Keratinocyte (primary cell): ENCODE measurements at regions not wholly inside any gene's neighbourhood (a gene's known extent, or its start where the extent isn't known, plus 50 kb on each side); places are given as distances from the start of the nearest gene placed in this dataset.

ENCODE experiments used
- DNase-seq: peaks from one replicate; pipeline ENCODE4 v3.0.0-alpha.2; 2011; ENCODE audit warnings: low read depth, missing footprints, low spot score
- FAIRE-seq: peaks from 2 replicates; lab custom pipeline; 2011; peaks lifted over from hg19 to GRCh38; lab: Jason Lieb, UNC
- H2AFZ ChIP-seq: 2 replicates; pipeline ENCODE4 v1.6.0; 2012; ENCODE audit warnings: low read length, control low read depth, inconsistent platforms; ENCODE audit not compliant: control insufficient read depth
- H3K27ac ChIP-seq: 2 replicates; pipeline ENCODE4 v1.5.1; 2011; ENCODE audit warnings: low read length; ENCODE audit not compliant: control insufficient read depth, insufficient read depth
- H3K27me3 ChIP-seq: 3 replicates; pipeline ENCODE4 v1.6.0; 2011; ENCODE audit warnings: low read length; ENCODE audit not compliant: control insufficient read depth, insufficient read depth; ENCODE audit errors: extremely low read depth
- H3K36me3 ChIP-seq, 2 experiments: 2 replicates in 1 of 2; 3 replicates in 1 of 2; pipeline ENCODE4 v1.5.1; 2011; ENCODE audit warnings: low read length in 2 of 2, mild to moderate bottlenecking in 1 of 2; ENCODE audit not compliant: control insufficient read depth in 2 of 2, insufficient read depth in 2 of 2; ENCODE audit errors: extremely low read depth in 1 of 2
- H3K4me1 ChIP-seq: 3 replicates; pipeline ENCODE4 v1.5.1; 2011; ENCODE audit warnings: low read length; ENCODE audit not compliant: control insufficient read depth, insufficient read depth; ENCODE audit errors: extremely low read depth
- H3K4me2 ChIP-seq: 3 replicates; pipeline ENCODE4 v1.6.0; 2011; ENCODE audit warnings: low read depth, low read length; ENCODE audit not compliant: control insufficient read depth, insufficient read depth; ENCODE audit errors: extremely low read depth
- H3K4me3 ChIP-seq, 3 experiments: fragments of 200-600 bp in 1 of 3; sonication (generic) in 1 of 3; 2 replicates in 2 of 3; 3 replicates in 1 of 3; pipeline ENCODE4 v1.5.1; 2011 to 2016; ENCODE audit warnings: low read length in 3 of 3, mild to moderate bottlenecking in 3 of 3, control low read depth in 2 of 3, inconsistent platforms in 1 of 3, low read depth in 1 of 3, mixed read lengths in 1 of 3, mixed run types in 1 of 3, moderate library complexity in 1 of 3; ENCODE audit not compliant: control insufficient read depth in 2 of 3, insufficient read depth in 2 of 3; ENCODE audit errors: extremely low read depth in 1 of 3
- H3K79me2 ChIP-seq: 2 replicates; pipeline ENCODE4 v1.6.0; 2012; ENCODE audit warnings: low read length; ENCODE audit not compliant: control insufficient read depth, insufficient read depth
- H3K9ac ChIP-seq: 3 replicates; pipeline ENCODE4 v1.6.0; 2011; ENCODE audit warnings: low read length; ENCODE audit not compliant: control insufficient read depth, insufficient read depth; ENCODE audit errors: extremely low read depth
- H3K9me1 ChIP-seq: 3 replicates; pipeline ENCODE4 v1.6.0; 2011; ENCODE audit warnings: low read length; ENCODE audit not compliant: control insufficient read depth, insufficient read depth; ENCODE audit errors: extremely low read depth
- H3K9me3 ChIP-seq: 2 replicates; pipeline ENCODE4 v1.5.1; 2012; ENCODE audit warnings: low read depth, low read length; ENCODE audit not compliant: control insufficient read depth
- H4K20me1 ChIP-seq: 3 replicates; pipeline ENCODE4 v1.6.0; 2011; ENCODE audit warnings: low read length; ENCODE audit not compliant: control insufficient read depth, insufficient read depth; ENCODE audit errors: extremely low read depth
- EZH2 ChIP-seq: IDR thresholded peaks from one replicate; pipeline ENCODE4 v1.6.1; 2012; ENCODE audit warnings: inconsistent platforms, mild to moderate bottlenecking, low read length, moderate library complexity
- dilution Hi-C: fragments of 300-500 bp; cut with MboI; formaldehyde crosslinking; loops from one replicate; pipeline ENCODE4 v1.7.0; 2020; ENCODE audit warnings: low sequenced_read_pairs; ENCODE audit not compliant: extremely low pct_ligation_motif_present
- TF ChIP-seq, protein P1 (sequence below), 3 experiments: IDR thresholded peaks in 1 of 3; conservative IDR thresholded peaks in 1 of 3; optimal IDR thresholded peaks in 1 of 3; 2 replicates in 2 of 3; 3 replicates in 1 of 3; pipeline versions ENCODE3 to v1.5.1; 2011; ENCODE audit warnings: low read length in 3 of 3, mild to moderate bottlenecking in 3 of 3, moderate library complexity in 2 of 3, control low read depth in 1 of 3, inconsistent platforms in 1 of 3; ENCODE audit not compliant: insufficient read depth in 2 of 3; ENCODE audit errors: extremely low read depth in 1 of 3

GRCh38 chr22:47710135-47710534 lies 947.7 kb downstream of the TBC1D22A start:
- Histone ChIP-seq H4K20me1 (no peaks in the 10 kb centered on the region), H3K36me3 (peaks cover 0 to 16% of the 10 kb centered on the region in 2 experiments), H3K27ac (no peak overlapping the region), H2AFZ (no peak overlapping the region), H3K4me3 (no peak overlapping the region), H3K27me3 (no peaks in the 10 kb centered on the region), H3K9me3 (no peaks in the 10 kb centered on the region), H3K9ac (no peak overlapping the region), H3K4me1 (no peaks in the 10 kb centered on the region), H3K9me1 (no peaks in the 10 kb centered on the region), H3K79me2 (no peaks in the 10 kb centered on the region), H3K4me2 (no peak overlapping the region)
- DNase-seq (no peak), FAIRE-seq (no peak)
- dilution Hi-C loops: no loop called here
- TF ChIP-seq, protein P1, sequence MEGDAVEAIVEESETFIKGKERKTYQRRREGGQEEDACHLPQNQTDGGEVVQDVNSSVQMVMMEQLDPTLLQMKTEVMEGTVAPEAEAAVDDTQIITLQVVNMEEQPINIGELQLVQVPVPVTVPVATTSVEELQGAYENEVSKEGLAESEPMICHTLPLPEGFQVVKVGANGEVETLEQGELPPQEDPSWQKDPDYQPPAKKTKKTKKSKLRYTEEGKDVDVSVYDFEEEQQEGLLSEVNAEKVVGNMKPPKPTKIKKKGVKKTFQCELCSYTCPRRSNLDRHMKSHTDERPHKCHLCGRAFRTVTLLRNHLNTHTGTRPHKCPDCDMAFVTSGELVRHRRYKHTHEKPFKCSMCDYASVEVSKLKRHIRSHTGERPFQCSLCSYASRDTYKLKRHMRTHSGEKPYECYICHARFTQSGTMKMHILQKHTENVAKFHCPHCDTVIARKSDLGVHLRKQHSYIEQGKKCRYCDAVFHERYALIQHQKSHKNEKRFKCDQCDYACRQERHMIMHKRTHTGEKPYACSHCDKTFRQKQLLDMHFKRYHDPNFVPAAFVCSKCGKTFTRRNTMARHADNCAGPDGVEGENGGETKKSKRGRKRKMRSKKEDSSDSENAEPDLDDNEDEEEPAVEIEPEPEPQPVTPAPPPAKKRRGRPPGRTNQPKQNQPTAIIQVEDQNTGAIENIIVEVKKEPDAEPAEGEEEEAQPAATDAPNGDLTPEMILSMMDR (optimal IDR thresholded peaks at IDR 0.05 in 1 of 3, IDR thresholded peaks at IDR 0.05 in 1 of 3, conservative IDR thresholded peaks at IDR 0.05 in 1 of 3; ENCODE audit: extremely low read depth in 1 of 3, insufficient read depth in 2 of 3, low read length in 3 of 3): no peak
- no peak for TF ChIP-seq EZH2

DNA sequence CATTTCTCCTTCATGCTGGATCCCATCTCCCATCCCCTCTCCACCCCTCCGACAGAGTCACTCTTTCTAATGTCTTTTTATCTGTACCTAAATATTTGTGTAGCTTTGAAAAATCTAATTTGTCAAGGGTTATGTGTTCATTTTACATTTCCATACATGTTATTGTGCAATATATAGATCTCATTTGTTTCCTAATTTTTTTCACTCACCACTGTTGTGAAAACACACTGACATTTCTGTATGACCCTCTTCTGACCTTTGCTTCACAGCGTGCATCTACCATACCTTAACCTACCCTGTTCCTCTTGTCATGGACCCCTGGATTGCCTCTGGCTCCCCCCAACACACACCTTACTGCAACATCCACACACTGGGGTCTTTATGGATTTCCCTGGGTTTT lies 942.9 kb downstream of the TBC1D22A start:
- no peaks in the 10 kb centered on the region for H3K79me2 ChIP-seq
- no peaks in the 10 kb centered on the region for H3K9me1 ChIP-seq
- no peaks in the 10 kb centered on the region for H3K9me3 ChIP-seq
- dilution Hi-C loops: no loop called here
- H3K4me1 ChIP-seq: no peaks in the 10 kb centered on the region
- H3K9ac ChIP-seq: no peak overlapping the region
- DNase-seq: no peak
- TF ChIP-seq, protein P1 (optimal IDR thresholded peaks at IDR 0.05 in 1 of 3, IDR thresholded peaks at IDR 0.05 in 1 of 3, conservative IDR thresholded peaks at IDR 0.05 in 1 of 3; ENCODE audit: extremely low read depth in 1 of 3, insufficient read depth in 2 of 3, low read length in 3 of 3): no peak
- no peak for TF ChIP-seq EZH2
- FAIRE-seq: no peak
- no peak overlapping the region for H3K4me2 ChIP-seq
- H3K36me3 ChIP-seq: peaks cover 0 to 11% of the 10 kb centered on the region in 2 experiments
- H3K27ac ChIP-seq: no peak overlapping the region
- no peaks in the 10 kb centered on the region for H4K20me1 ChIP-seq
- H2AFZ ChIP-seq: no peak overlapping the region
- H3K27me3 ChIP-seq: no peaks in the 10 kb centered on the region
- no peak overlapping the region for H3K4me3 ChIP-seq
